T-cell (primary cell): ENCODE measurements at regions not wholly inside any gene's neighbourhood (a gene's known extent, or its start where the extent isn't known, plus 50 kb on each side); places are given as distances from the start of the nearest gene placed in this dataset.

ENCODE experiments used
- ATAC-seq, 4 experiments: fragments of 200-7000 bp in 3 of 4; fragments of 150-1000 bp in 1 of 4; cut with Tn5 transposase; replicated peaks in 1 of 4; 1 replicate in 3 of 4; 2 replicates in 1 of 4; pipeline ENCODE4 v1.10.0; 2021; ENCODE audit warnings: moderate library complexity in 3 of 4, mild to moderate bottlenecking in 2 of 4, moderate number of reproducible peaks in 1 of 4
- CTCF ChIA-PET, 2 donors: fragments of 300-600 bp; sonication (Branson Sonifier 250); formaldehyde crosslinking; loops; one replicate each; lab custom pipeline; 2022; ENCODE audit warnings: antibody characterized with exemption in 2 of 2; lab: Charles Lee
- POLR2A ChIA-PET, 2 donors: fragments of 300-600 bp; sonication (Branson Sonifier 250); formaldehyde crosslinking; loops; one replicate each; lab custom pipeline; 2022; ENCODE audit warnings: antibody characterized with exemption in 2 of 2; lab: Charles Lee
- DNase-seq, 35 experiments: peaks; one replicate each; pipeline versions ENCODE4 v3.0.0 to v3.0.0-alpha.2; 2013 to 2023
- H3K27ac ChIP-seq: one replicate; pipeline ENCODE4 v1.5.1; 2013; ENCODE audit warnings: low read length
- H3K27me3 ChIP-seq, 2 experiments: replicated peaks in 1 of 2; 1 replicate in 1 of 2; 2 replicates in 1 of 2; pipeline versions ENCODE4 v1.6.1 to v1.7.0; 2013; ENCODE audit warnings: low read length in 1 of 2, mixed read lengths in 1 of 2; ENCODE audit not compliant: control insufficient read depth in 2 of 2, insufficient read depth in 2 of 2; ENCODE audit errors: extremely low read depth in 1 of 2
- H3K36me3 ChIP-seq, 2 donors: 1 replicate in 1 of 2; 2 replicates in 1 of 2; pipeline versions ENCODE4 v1.6.1 to v1.7.0; 2013; ENCODE audit warnings: low read length in 1 of 2; ENCODE audit not compliant: control insufficient read depth in 2 of 2, insufficient read depth in 1 of 2; ENCODE audit errors: extremely low read depth in 1 of 2
- H3K4me1 ChIP-seq, 2 experiments: 1 replicate in 1 of 2; 2 replicates in 1 of 2; pipeline versions ENCODE4 v1.6.1 to v1.7.0; 2013; ENCODE audit warnings: low read length in 2 of 2, mixed read lengths in 1 of 2; ENCODE audit not compliant: insufficient read depth in 2 of 2, control insufficient read depth in 1 of 2; ENCODE audit errors: extremely low read depth in 1 of 2
- H3K4me3 ChIP-seq, 2 donors: 1 replicate in 1 of 2; 2 replicates in 1 of 2; pipeline versions ENCODE4 v1.5.1 to v1.7.0; 2013; ENCODE audit warnings: mild to moderate bottlenecking in 2 of 2, low read length in 1 of 2, moderate library complexity in 1 of 2; ENCODE audit not compliant: control insufficient read depth in 1 of 2; ENCODE audit errors: extremely low read depth in 1 of 2
- H3K9me3 ChIP-seq: 2 replicates; pipeline ENCODE4 v1.7.0; 2013
- H3K27ac Mint-ChIP-seq, 2 donors: one replicate each; pipeline ENCODE4 v1.8.0; 2020 to 2021; ENCODE audit warnings: mild to moderate bottlenecking in 2 of 2, mixed read lengths in 2 of 2
- H3K27me3 Mint-ChIP-seq, 2 donors: one replicate each; pipeline ENCODE4 v1.8.0; 2021 to 2022; ENCODE audit warnings: mixed read lengths in 2 of 2
- H3K36me3 Mint-ChIP-seq: one replicate; pipeline ENCODE4 v1.8.0; 2021; ENCODE audit warnings: mixed read lengths
- H3K4me1 Mint-ChIP-seq, 3 donors: one replicate each; pipeline ENCODE4 v1.8.0; 2020 to 2022; ENCODE audit warnings: mixed read lengths in 3 of 3, mild to moderate bottlenecking in 1 of 3
- H3K4me3 Mint-ChIP-seq, 3 donors: one replicate each; pipeline ENCODE4 v1.8.0; 2020 to 2022; ENCODE audit warnings: mild to moderate bottlenecking in 3 of 3, mixed read lengths in 3 of 3, moderate library complexity in 3 of 3
- H3K9me3 Mint-ChIP-seq, 3 donors: one replicate each; pipeline ENCODE4 v1.8.0; 2020 to 2022; ENCODE audit warnings: mixed read lengths in 3 of 3
- WGBS: methylation state at CpG from one replicate; pipeline ENCODE4 v1.1.5; 2013; ENCODE audit warnings: missing lambda C conversion rate; ENCODE audit not compliant: insufficient coverage; 5-methylcytosine and 5-hydroxymethylcytosine counted together

DNA sequence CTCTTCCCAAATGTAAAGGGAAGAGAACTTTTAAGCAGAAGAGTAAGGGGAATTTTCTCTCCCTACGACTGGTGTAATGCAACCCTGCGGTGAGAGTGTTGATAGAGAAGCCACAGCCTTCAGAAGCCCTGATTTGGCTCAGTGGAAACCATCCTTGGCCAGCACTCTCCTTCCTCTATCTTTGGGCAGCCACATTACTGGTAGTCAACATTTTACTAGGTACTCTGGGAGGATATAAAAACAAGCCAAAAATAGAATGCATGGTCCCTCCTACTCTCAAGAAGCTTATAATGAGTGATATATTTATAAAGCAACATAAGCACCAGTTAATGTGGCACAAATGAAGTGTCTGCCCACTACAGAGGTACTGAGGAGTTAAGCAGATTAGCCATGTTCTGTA, 201.8 kb upstream of the NCAM1 start:
- Histone ChIP-seq H3K9me3 (no peaks in the 10 kb centered on the region), H3K27me3 (peaks cover 0 to 13% of the 10 kb centered on the region in 2 experiments), H3K36me3 (no peaks in the 10 kb centered on the region), H3K4me3 (no peak overlapping the region), H3K4me1 (no peaks in the 10 kb centered on the region), H3K27ac (no peak overlapping the region)
- no peaks in the 10 kb centered on the region for H3K9me3 Mint-ChIP-seq
- WGBS = no CpG with 5 or more reads among the region's 2 CpGs
- ATAC-seq = no peak
- H3K4me1 Mint-ChIP-seq = no peaks in the 10 kb centered on the region
- no peak for DNase-seq
- no peak overlapping the region for H3K4me3 Mint-ChIP-seq
- POLR2A ChIA-PET = interaction anchor here in 1 of 2 donors (0.5 kb wide), 1 partner anchor 822 kb away, joined by 4 read pairs; no protein-coding TSS in a partner anchor
- H3K36me3 Mint-ChIP-seq = no peaks in the 10 kb centered on the region
- peaks cover 6 to 8% of the 10 kb centered on the region in 2 donors for H3K27me3 Mint-ChIP-seq
- H3K27ac Mint-ChIP-seq = no peak overlapping the region
- CTCF ChIA-PET = no interaction called here

DNA sequence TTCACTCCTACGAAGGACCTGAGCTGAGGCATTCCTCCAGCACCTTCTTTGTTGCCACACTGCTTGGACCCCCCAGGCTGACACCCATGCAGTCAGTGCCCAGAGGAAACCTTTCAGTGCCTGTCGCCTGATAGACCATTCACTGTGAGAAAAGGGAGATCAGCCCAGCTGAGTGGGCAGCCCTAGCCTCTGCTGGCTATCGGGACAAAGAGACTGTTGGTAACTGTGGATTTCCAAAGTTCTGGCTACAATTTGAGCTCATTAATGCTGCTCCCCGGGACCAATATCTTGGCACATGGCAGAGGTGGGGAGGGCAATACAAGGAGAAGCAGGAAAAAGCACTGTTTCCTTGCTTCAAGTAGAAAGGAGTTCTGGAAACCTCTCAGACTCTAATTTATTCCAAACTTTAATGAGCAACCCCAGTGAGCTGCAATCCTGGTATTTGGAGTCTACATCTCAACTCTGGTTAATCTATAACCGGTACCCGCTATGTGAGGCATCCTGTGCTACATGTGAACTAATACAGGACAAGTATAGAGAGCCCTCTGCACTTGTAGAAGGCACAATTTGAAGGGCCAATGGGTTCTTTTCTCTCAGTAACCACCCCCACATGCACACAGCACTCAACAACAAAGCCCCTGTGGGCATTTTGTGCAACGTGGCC, 200.7 kb upstream of the NCAM1 start:
- no peaks in the 10 kb centered on the region for H3K4me1 ChIP-seq
- peaks cover 4 to 8% of the 10 kb centered on the region in 2 donors for H3K27me3 Mint-ChIP-seq
- ChIA-PET POLR2A (no interaction called here), CTCF (no interaction called here)
- H3K36me3 ChIP-seq = no peaks in the 10 kb centered on the region
- 71% methylated on average over 4 of the region's 7 CpGs for WGBS
- ATAC-seq (no peak), DNase-seq (no peak)
- no peak overlapping the region for H3K27ac Mint-ChIP-seq
- no peaks in the 10 kb centered on the region for H3K36me3 Mint-ChIP-seq
- H3K9me3 Mint-ChIP-seq = no peaks in the 10 kb centered on the region
- no peak overlapping the region for H3K4me3 ChIP-seq
- H3K9me3 ChIP-seq = no peaks in the 10 kb centered on the region
- H3K27me3 ChIP-seq = peaks cover 0 to 13% of the 10 kb centered on the region in 2 experiments
- H3K27ac ChIP-seq = no peak overlapping the region
- no peak overlapping the region for H3K4me3 Mint-ChIP-seq
- no peaks in the 10 kb centered on the region for H3K4me1 Mint-ChIP-seq

DNA sequence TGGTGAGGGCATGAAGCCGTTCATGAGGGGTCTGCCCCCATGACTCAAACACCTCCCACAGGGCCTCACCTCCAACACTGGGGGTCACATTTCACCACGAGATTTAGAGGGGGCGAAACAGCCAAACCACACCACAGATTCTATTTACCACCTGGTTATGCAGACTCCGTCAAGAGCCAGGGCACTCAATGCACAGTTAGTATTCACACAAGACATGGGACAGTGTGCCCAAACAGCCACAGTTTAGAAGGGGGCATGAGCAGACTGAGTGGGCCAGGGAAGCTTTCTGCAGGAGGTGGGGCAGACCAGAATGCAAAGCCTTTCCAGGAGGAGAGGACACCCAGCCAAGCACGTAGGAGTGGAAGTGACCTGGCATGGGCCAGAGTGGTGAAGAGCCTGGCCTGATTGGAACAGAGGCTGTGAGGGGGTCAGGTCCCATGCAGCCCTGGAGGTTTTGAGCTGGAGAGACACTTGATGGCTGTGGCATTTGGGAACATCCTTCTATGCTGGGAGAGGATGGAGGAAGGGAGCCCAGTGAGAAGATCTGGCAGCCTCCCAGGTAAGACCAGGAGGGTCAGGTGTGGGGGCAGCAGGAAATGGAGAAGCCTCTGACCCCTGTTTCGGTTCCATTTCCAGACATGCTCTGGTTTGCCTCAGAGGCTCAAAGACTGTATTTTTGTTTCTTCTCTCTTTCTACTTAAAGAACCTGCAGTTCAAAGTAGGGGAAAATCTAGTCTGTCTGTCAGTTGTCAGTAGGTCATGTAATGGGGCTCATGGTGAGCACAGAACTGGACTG, 199.1 kb upstream of the NCAM1 start:
- POLR2A ChIA-PET = no interaction called here
- Mint-ChIP-seq H3K36me3 (no peaks in the 10 kb centered on the region), H3K4me3 (no peak overlapping the region), H3K27me3 (peaks cover 4 to 8% of the 10 kb centered on the region in 2 donors), H3K9me3 (no peaks in the 10 kb centered on the region), H3K27ac (no peak overlapping the region), H3K4me1 (no peaks in the 10 kb centered on the region)
- Histone ChIP-seq H3K4me3 (no peak overlapping the region), H3K4me1 (no peaks in the 10 kb centered on the region), H3K36me3 (no peaks in the 10 kb centered on the region), H3K27ac (no peak overlapping the region), H3K27me3 (peaks cover 0 to 13% of the 10 kb centered on the region in 2 experiments), H3K9me3 (no peaks in the 10 kb centered on the region)
- no peak for DNase-seq
- WGBS = 43% methylated on average over 3 of the region's 6 CpGs
- no peak for ATAC-seq
- CTCF ChIA-PET = no interaction called here

DNA sequence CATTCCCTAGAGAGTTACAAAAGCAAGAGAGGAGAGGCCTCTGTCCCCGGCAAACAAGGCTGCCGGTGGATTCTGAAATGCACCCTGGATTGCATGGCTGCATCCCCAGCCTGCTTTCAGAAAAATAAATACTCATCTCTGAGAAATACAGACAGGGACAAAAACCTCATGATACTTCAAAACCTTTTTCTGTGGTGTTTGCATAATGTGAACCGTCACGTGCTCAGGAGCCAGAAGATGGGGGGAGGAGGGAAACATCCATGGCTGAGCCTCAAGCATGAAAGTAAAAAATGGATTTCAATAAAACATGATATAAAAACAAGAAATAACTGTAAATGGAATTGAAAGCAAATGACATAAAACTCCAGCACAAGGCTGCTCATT, 198.5 kb upstream of the NCAM1 start:
- no peaks in the 10 kb centered on the region for H3K9me3 Mint-ChIP-seq
- WGBS = 100% methylated on average over 2 of the region's 4 CpGs

DNA sequence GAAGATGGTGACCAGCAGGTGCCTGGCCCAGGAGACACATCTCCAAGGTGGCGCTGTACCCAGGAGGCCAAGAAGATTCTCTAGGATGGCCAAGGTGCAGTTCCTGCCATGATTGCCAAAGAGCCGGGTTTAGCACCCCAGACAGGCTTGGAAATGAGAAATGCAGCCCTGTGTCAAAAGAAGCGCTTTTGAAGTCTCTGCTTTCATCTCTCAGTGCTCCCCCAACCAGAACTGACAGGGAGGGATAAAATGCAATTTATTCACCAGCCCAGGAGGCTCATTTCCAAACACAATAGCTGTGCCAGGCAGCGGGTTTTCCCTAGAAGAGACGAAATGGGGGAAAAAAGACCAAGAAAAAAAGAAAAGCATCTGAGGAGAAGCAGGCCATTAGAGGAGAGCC, 195.9 kb upstream of the NCAM1 start:
- Mint-ChIP-seq H3K4me3 (no peak overlapping the region), H3K36me3 (no peaks in the 10 kb centered on the region), H3K27me3 (peaks cover 0 to 4% of the 10 kb centered on the region in 2 donors), H3K27ac (no peak overlapping the region), H3K4me1 (no peaks in the 10 kb centered on the region), H3K9me3 (no peaks in the 10 kb centered on the region)
- ChIA-PET POLR2A (no interaction called here), CTCF (no interaction called here)
- Histone ChIP-seq H3K4me3 (no peak overlapping the region), H3K4me1 (no peaks in the 10 kb centered on the region), H3K9me3 (no peaks in the 10 kb centered on the region), H3K27me3 (peaks cover 0 to 12% of the 10 kb centered on the region in 2 experiments), H3K27ac (no peak overlapping the region), H3K36me3 (no peaks in the 10 kb centered on the region)
- ATAC-seq (no peak), DNase-seq (no peak)
- 54% methylated on average over 4 of the region's 5 CpGs for WGBS

More for the DNA sequence above, 198.5 kb upstream of the NCAM1 start:
- Mint-ChIP-seq H3K4me3 (no peak overlapping the region), H3K4me1 (no peaks in the 10 kb centered on the region), H3K27me3 (peaks cover 0 to 8% of the 10 kb centered on the region in 2 donors), H3K27ac (no peak overlapping the region), H3K36me3 (no peaks in the 10 kb centered on the region)
- ChIA-PET POLR2A (no interaction called here), CTCF (no interaction called here)
- Histone ChIP-seq H3K27me3 (peaks cover 0 to 13% of the 10 kb centered on the region in 2 experiments), H3K27ac (no peak overlapping the region), H3K4me3 (no peak overlapping the region), H3K4me1 (no peaks in the 10 kb centered on the region), H3K9me3 (no peaks in the 10 kb centered on the region), H3K36me3 (no peaks in the 10 kb centered on the region)
- no peak for DNase-seq
- ATAC-seq = no peak

DNA sequence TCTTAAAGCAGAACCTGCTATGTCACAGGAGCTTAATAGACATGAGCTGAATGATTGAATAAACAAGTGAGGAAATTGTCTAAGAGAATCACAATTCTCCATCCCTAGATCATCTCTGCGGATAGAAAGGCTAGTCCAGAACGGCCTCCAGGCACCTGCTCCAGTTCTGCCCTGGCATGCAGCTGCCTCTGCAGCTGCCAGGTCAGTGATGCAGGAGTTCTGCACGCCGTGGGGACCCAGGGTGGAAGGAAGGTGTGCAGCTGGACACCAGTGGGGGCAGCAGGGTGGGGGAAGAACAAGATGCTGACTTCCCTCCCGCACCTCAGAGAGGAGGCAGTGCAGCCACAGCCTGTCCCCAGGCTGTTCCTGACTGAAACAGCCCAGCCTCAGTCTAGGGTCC, 192.1 kb upstream of the NCAM1 start:
- Histone ChIP-seq H3K9me3 (no peaks in the 10 kb centered on the region), H3K27ac (no peak overlapping the region), H3K27me3 (peaks cover 0 to 7% of the 10 kb centered on the region in 2 experiments), H3K4me1 (no peaks in the 10 kb centered on the region), H3K36me3 (no peaks in the 10 kb centered on the region), H3K4me3 (no peak overlapping the region)
- no peaks in the 10 kb centered on the region for H3K4me1 Mint-ChIP-seq
- ChIA-PET POLR2A (no interaction called here), CTCF (no interaction called here)
- H3K9me3 Mint-ChIP-seq = peaks cover 0 to 5% (median 0%) of the 10 kb centered on the region in 3 donors
- peaks cover 0 to 9% of the 10 kb centered on the region in 2 donors for H3K27me3 Mint-ChIP-seq
- DNase-seq (no peak), ATAC-seq (no peak)
- 33% methylated on average over 3 of the region's 5 CpGs for WGBS
- H3K36me3 Mint-ChIP-seq = no peaks in the 10 kb centered on the region
- H3K4me3 Mint-ChIP-seq = no peak overlapping the region
- no peak overlapping the region for H3K27ac Mint-ChIP-seq
